ENCODE measurements at regions not wholly inside any gene's neighbourhood (a gene's known extent, or its start where the extent isn't known, plus 50 kb on each side); places are given as distances from the start of the nearest gene placed in this dataset.

DNA sequence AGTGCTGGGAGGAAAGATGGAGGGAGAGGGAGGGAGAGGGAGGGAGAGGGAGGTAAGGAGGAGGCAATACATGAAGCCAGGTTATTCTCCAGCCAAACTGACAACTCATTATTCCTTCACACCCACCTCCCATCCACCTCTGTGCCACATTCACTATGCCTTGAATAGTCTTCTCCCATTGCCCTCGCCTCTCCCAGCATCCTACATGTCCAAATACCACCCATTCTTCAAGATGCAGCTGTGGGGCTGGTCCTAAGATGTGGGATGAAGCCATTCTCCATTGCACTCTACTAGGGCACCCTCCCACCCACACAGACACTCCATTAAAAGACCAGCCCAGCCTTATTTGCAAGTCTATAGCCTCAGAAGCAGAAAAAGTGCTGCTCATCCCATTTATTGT is 165.8 kb downstream of the RRAGC start:
- no peak for DNase-seq
- H3K27me3 Mint-ChIP-seq (ENCODE audit: low read depth): peaks cover 34% of the 10 kb centered on the region
- H3K4me1 Mint-ChIP-seq (ENCODE audit: low read depth): no peaks in the 10 kb centered on the region
- H3K4me3 Mint-ChIP-seq: no peak overlapping the region
- no peak overlapping the region for H3K27ac Mint-ChIP-seq
- ATAC-seq (replicated peaks in 1 of 2): no peak
- peaks cover 0 to 2% of the 10 kb centered on the region in 2 donors for H3K9me3 Mint-ChIP-seq
- H3K36me3 Mint-ChIP-seq (ENCODE audit: insufficient read depth in 2 of 2): no peaks in the 10 kb centered on the region

DNA sequence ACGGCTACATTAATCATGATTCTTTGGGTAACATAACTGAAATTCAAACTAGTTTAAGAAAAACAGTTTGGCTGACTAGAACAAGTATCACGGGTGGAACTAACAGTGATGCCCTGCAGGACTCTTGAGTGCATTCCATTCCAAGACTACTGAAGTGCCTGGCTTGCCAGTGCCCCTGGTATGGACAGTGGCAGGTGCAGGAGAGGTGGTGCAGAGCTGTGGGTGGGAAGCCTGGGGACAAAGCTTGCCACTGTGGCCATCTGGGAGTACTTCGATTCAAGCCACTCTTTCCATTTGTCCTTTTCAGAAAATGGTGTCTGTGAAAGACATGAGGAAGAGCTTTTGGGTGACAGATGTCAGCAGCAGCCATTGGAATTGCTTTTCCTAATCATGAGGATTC is 166.5 kb downstream of the RRAGC start:
- Mint-ChIP-seq H3K36me3 (ENCODE audit: insufficient read depth in 2 of 2) (no peaks in the 10 kb centered on the region), H3K27ac (no peak overlapping the region), H3K4me1 (ENCODE audit: low read depth) (no peaks in the 10 kb centered on the region), H3K27me3 (ENCODE audit: low read depth) (peaks cover 40% of the 10 kb centered on the region), H3K9me3 (peaks cover 0 to 2% of the 10 kb centered on the region in 2 donors), H3K4me3 (no peak overlapping the region)
- ATAC-seq (replicated peaks in 1 of 2) (no peak), DNase-seq (no peak)

DNA sequence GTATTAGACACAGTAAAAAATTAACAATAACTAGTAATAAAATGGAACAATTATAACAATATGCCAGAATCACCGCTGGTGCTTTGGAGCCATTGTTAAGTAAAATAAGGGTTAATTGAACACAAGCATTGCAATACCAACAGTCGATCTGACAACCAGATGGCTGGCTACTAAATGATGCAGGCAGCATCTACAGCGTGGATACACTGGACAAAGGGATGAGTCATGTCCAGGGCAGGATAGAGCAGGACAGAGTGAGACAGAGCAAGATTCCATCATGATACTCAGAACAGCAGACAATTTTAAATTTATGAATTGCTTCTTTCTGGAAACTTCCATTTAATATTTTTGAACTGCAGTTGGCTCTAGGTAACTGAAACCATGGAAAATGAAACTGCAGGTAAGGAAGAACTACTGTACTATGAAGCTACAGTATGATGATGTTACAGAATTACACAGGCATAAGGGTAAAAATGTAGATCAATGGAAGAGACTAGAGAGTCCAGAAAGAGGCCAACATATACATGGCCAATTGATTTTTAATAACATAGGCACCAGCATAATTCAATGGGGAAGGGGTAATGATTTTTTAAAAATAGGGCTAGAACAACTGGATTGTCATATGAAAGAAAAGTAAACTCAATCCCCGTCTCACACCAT is 168.7 kb downstream of the RRAGC start:
- ATAC-seq (replicated peaks in 1 of 2) (no peak), DNase-seq (no peak)
- no peak overlapping the region for H3K27ac Mint-ChIP-seq
- H3K36me3 Mint-ChIP-seq (ENCODE audit: insufficient read depth in 2 of 2): no peaks in the 10 kb centered on the region
- H3K27me3 Mint-ChIP-seq (ENCODE audit: low read depth): peaks cover 53% of the 10 kb centered on the region
- no peaks in the 10 kb centered on the region for H3K4me1 Mint-ChIP-seq (ENCODE audit: low read depth)
- H3K9me3 Mint-ChIP-seq: peaks cover 0 to 2% of the 10 kb centered on the region in 2 donors
- H3K4me3 Mint-ChIP-seq: no peak overlapping the region

DNA sequence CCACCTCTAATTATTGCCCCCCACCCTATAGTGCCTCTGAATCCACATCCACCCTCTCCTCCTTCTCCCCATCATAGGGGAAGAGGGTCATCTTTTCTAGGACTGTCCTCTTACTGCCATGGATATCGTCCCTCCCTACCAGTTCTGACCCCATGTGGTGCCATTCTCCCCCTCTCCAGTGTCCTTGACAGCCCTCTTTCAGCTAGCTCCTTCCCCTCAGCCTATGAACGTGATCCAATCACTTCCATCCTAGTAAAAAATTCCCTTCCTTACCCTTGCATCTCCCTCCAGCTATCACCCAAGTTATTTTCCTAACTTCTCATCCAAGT is 172.7 kb downstream of the RRAGC start:
- no peak overlapping the region for H3K4me3 Mint-ChIP-seq
- DNase-seq (no peak), ATAC-seq (replicated peaks in 1 of 2) (no peak)
- H3K4me1 Mint-ChIP-seq (ENCODE audit: low read depth): no peaks in the 10 kb centered on the region
- no peaks in the 10 kb centered on the region for H3K36me3 Mint-ChIP-seq (ENCODE audit: insufficient read depth in 2 of 2)
- no peak overlapping the region for H3K27ac Mint-ChIP-seq
- peaks cover 40% of the 10 kb centered on the region for H3K27me3 Mint-ChIP-seq (ENCODE audit: low read depth)
- H3K9me3 Mint-ChIP-seq: peaks cover 0 to 2% of the 10 kb centered on the region in 2 donors

DNA sequence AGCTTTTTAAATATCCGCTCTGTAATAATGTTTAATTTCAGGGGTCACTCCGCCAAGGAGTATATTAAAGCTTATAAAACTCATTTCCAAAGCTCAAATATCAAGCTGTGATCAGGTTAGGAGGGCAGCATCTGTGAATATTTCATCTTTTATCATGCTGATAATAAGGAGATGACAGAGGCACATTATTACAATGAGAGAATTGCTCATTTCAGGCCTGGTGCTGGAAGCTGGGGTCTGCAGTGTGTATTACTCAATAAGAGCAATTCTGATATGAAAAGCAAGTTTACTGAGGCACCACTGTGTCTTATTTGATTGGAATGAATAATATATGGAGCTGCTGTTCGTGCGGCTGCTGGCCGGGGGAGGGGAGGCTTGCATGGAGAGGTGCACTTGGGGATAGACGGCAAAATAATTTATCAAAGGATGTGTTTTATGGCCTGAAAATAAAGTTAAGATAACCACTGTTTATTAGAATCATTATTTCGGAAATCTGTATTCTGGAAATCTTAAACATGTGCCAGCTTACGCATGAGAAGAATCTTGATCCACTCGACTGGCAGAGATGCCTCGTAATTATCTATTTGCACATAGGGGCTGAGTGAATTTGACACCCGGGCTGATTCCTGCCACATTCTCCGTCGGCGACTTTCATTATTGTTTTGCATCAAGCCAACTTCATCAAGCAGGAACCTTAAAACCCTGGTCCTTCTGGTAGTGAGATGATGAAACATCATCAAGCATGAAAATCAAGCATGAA is 173.2 kb downstream of the RRAGC start:
- ATAC-seq (replicated peaks in 1 of 2): no peak
- DNase-seq: no peak
- H3K27ac Mint-ChIP-seq: no peak overlapping the region
- peaks cover 38% of the 10 kb centered on the region for H3K27me3 Mint-ChIP-seq (ENCODE audit: low read depth)
- no peak overlapping the region for H3K4me3 Mint-ChIP-seq
- H3K36me3 Mint-ChIP-seq (ENCODE audit: insufficient read depth in 2 of 2): no peaks in the 10 kb centered on the region
- H3K4me1 Mint-ChIP-seq (ENCODE audit: low read depth): no peaks in the 10 kb centered on the region
- peaks cover 0 to 2% of the 10 kb centered on the region in 2 donors for H3K9me3 Mint-ChIP-seq

DNA sequence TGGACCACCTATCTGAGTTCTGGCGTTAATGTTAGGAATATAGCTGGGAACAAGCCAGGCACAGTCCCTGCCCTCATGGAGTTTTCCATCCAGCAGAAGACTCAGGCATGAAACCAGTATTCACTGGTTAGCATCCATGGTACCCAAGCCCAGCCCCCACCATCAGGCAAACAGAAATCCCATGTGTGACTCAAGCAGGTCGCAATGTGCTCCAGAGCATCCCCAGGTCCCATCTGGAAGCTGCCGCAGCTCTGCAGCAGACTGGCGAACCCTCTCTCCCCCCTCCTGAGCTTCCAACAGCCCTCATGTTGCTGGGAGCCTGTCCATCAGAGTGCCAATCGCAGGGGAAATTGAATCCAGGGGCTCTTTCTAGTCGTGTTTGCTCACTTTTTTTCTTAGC is 174.2 kb downstream of the RRAGC start:
- H3K4me1 Mint-ChIP-seq (ENCODE audit: low read depth): no peaks in the 10 kb centered on the region
- peaks cover 29% of the 10 kb centered on the region for H3K27me3 Mint-ChIP-seq (ENCODE audit: low read depth)
- H3K9me3 Mint-ChIP-seq: no peaks in the 10 kb centered on the region
- DNase-seq (no peak), ATAC-seq (replicated peaks in 1 of 2) (no peak)
- H3K36me3 Mint-ChIP-seq (ENCODE audit: insufficient read depth in 2 of 2): no peaks in the 10 kb centered on the region
- H3K4me3 Mint-ChIP-seq: no peak overlapping the region
- no peak overlapping the region for H3K27ac Mint-ChIP-seq

DNA sequence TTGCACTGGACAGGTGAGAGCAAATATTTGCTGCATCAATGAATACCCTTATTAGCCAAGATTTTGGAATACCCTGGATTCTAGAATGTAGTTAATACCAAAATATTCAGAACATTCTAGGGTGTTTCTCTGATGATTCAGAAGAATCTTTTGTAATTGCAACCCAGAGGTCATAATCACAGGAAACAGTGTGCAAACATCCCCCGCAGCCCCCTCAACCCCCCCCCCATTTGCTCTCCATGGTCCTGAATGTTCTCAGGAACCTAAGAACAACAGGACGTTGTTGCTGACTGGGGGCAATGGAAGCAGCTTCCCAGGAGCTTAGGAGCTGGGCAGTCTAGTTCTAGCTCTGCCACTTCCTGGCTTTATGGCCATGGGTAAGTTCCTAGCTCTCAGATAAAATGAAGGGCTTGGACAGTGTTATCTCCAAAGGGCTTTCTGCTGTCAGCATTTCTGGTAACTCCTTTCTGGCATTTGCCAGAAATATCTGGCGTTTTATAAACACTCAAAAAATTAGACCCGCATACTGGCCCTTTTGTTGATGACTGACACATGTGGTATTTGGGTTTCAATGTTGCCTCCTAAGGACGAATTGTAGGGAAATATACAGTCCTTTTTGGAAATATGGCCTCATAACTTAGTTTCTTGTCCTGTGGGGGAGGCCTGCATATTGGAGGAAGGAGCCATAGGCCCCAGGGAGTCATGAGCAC is 178.6 kb downstream of the RRAGC start:
- DNase-seq (no peak), ATAC-seq (replicated peaks in 1 of 2) (no peak)
- H3K27ac Mint-ChIP-seq: no peak overlapping the region
- H3K4me3 Mint-ChIP-seq: no peak overlapping the region
- H3K9me3 Mint-ChIP-seq: no peaks in the 10 kb centered on the region
- H3K4me1 Mint-ChIP-seq (ENCODE audit: low read depth): no peaks in the 10 kb centered on the region
- no peaks in the 10 kb centered on the region for H3K36me3 Mint-ChIP-seq (ENCODE audit: insufficient read depth in 2 of 2)
- peaks cover 5% of the 10 kb centered on the region for H3K27me3 Mint-ChIP-seq (ENCODE audit: low read depth)

DNA sequence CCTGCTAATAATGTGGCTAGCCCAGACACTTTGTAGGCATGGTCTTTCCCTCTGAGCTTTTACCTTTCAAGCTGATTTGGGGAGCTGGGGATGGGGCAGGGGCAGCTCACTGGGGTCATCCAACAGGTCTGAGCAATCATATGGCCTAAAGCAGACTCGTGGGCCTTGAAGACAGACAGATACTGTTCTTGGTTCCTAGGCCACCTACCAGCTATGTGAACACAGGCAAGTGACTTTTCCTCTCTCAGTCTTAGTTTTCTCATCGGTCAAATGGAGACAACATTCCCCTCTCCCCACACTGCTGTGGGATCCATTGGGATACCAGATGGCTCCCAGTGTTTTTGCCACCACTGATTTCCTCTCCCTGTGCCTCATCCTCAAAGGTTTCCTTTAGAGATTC is 181.8 kb downstream of the RRAGC start:
- H3K9me3 Mint-ChIP-seq: no peaks in the 10 kb centered on the region
- no peak for ATAC-seq (replicated peaks in 1 of 2)
- no peak overlapping the region for H3K4me3 Mint-ChIP-seq

DNA sequence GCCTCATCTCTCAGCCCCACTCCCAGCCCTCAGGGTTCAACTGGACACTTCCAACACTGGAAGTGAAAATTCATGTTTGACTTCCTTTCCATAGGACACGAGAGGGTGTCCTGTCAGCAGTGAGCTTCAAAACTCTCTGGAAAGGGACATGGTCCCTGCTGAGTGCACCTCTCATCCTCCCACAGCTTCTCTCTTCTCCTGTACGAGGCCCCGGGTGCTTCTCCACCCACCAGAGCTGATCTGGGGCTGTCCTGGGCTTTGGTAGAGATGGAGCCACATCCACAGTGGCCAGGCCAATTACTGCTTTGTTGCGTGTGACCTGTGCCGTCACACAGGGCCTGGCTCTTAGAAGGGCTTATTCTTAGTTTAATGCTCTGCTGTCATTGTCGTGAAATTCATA is 182.3 kb downstream of the RRAGC start:
- H3K4me3 Mint-ChIP-seq: no peak overlapping the region
- no peaks in the 10 kb centered on the region for H3K36me3 Mint-ChIP-seq (ENCODE audit: insufficient read depth in 2 of 2)
- no peak overlapping the region for H3K27ac Mint-ChIP-seq
- peaks cover 10% of the 10 kb centered on the region for H3K27me3 Mint-ChIP-seq (ENCODE audit: low read depth)
- no peaks in the 10 kb centered on the region for H3K9me3 Mint-ChIP-seq
- ATAC-seq (replicated peaks in 1 of 2): no peak
- DNase-seq: no peak
- H3K4me1 Mint-ChIP-seq (ENCODE audit: low read depth): no peaks in the 10 kb centered on the region

More for the DNA sequence above, 181.8 kb downstream of the RRAGC start:
- DNase-seq: no peak
- Mint-ChIP-seq H3K27ac (no peak overlapping the region), H3K27me3 (ENCODE audit: low read depth) (peaks cover 10% of the 10 kb centered on the region), H3K4me1 (ENCODE audit: low read depth) (no peaks in the 10 kb centered on the region), H3K36me3 (ENCODE audit: insufficient read depth in 2 of 2) (no peaks in the 10 kb centered on the region)

DNA sequence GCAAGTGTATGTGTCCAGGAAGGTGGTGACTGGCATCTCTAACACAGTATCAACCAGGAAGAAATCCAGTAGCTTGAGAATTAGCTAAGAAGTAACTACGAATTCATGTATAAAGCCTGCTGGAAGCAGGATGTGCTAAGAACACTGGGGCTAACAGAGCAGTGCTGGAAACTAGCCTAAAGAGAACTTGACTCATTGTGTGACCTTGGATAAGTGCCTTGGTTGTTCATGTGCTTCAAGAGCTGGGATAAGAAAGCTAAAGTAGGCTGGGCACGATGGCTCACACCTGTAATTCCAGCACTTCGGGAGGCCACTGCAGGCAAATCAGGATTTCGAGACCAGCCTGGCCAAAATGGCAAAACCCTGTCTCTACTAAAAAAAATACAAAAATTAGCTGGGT is 186.9 kb downstream of the RRAGC start:
- Mint-ChIP-seq H3K4me1 (ENCODE audit: low read depth) (no peaks in the 10 kb centered on the region), H3K4me3 (no peak overlapping the region), H3K27ac (no peak overlapping the region), H3K9me3 (no peaks in the 10 kb centered on the region), H3K27me3 (ENCODE audit: low read depth) (peaks cover 26% of the 10 kb centered on the region), H3K36me3 (ENCODE audit: insufficient read depth in 2 of 2) (no peaks in the 10 kb centered on the region)
- ATAC-seq (replicated peaks in 1 of 2): no peak
- DNase-seq: no peak

DNA sequence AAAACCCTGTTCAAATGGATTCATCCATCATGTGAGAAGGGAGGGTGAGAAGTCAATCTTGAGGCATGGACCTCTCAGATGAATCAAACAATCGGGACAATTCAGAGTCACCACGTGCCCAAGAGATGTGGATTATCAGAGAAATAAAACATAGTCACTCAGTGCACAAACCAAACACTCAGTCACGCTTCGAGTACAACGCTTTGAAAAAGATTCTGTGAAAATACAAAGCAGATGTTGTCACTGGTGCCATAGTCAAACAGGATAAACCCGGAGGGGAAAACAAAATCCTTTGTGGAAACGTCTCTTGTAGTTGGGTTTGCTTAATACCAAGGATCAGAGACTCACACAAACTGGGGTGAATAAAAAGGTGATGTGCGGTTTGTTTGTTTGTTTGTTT is 188.4 kb downstream of the RRAGC start:
- no peak for DNase-seq
- H3K4me3 Mint-ChIP-seq: no peak overlapping the region
- H3K9me3 Mint-ChIP-seq: no peaks in the 10 kb centered on the region
- H3K27ac Mint-ChIP-seq: no peak overlapping the region
- no peak for ATAC-seq (replicated peaks in 1 of 2)
- no peaks in the 10 kb centered on the region for H3K4me1 Mint-ChIP-seq (ENCODE audit: low read depth)
- no peaks in the 10 kb centered on the region for H3K36me3 Mint-ChIP-seq (ENCODE audit: insufficient read depth in 2 of 2)
- peaks cover 26% of the 10 kb centered on the region for H3K27me3 Mint-ChIP-seq (ENCODE audit: low read depth)

DNA sequence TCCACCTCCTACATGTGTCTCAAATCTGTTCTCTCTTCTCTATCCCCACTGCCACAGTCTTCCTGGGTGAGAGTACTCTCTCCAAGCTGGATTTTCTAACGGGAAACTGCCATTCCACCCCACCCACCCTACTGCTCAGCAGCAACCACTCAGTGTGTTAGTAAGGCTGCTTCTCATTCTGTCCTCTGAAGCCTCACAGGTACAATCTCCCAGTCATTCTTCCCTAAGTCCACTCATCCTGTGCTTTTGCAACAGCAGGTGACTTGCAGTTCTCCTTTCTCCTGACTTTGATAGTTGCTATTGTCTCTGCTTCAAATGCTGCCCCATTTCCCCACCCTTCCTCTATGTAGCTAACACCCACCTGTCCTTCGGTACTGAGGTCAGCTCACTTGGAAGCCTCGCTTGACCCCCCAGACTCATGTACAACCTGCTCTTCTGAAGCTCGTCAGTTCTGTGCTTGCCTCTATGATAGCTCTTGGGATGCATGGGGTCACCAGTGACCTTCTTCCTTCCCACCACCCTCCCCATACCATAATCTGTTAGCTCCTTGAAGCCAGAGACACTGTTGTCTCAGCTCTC is 188.9 kb downstream of the RRAGC start:
- H3K27ac Mint-ChIP-seq: no peak overlapping the region

DNA sequence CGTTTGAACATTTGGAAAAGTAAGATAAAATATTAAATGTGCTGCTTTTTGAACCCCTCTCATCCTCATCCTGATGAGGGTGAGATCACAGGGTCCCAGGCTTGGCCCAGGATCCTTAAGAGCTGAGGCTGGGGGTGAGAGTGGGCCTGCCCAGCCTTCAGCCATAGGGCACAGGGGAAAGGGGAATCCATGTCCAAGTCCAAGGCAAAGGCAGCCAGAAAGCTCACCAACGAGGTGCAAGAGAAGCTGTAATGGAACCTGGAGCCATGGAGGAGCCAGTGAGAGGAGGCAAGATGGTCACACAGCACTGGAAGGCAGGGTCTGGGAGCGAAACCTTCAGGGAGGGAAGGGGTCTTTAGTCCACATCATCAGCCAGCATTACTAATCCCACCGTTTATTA is 191.9 kb downstream of the RRAGC start:
- H3K4me1 Mint-ChIP-seq (ENCODE audit: low read depth): no peaks in the 10 kb centered on the region
- no peak overlapping the region for H3K4me3 Mint-ChIP-seq
- no peak for DNase-seq
- no peak overlapping the region for H3K27ac Mint-ChIP-seq
- H3K36me3 Mint-ChIP-seq (ENCODE audit: insufficient read depth in 2 of 2): peaks cover 1 to 2% of the 10 kb centered on the region in 2 donors
- peaks cover 36% of the 10 kb centered on the region for H3K27me3 Mint-ChIP-seq (ENCODE audit: low read depth)
- ATAC-seq (replicated peaks in 1 of 2): no peak
- H3K9me3 Mint-ChIP-seq: peaks cover 2 to 4% of the 10 kb centered on the region in 2 donors

More for the DNA sequence above, 188.9 kb downstream of the RRAGC start:
- Mint-ChIP-seq H3K27me3 (ENCODE audit: low read depth) (peaks cover 24% of the 10 kb centered on the region), H3K9me3 (no peaks in the 10 kb centered on the region), H3K4me3 (no peak overlapping the region), H3K4me1 (ENCODE audit: low read depth) (no peaks in the 10 kb centered on the region), H3K36me3 (ENCODE audit: insufficient read depth in 2 of 2) (peaks cover 0 to 1% of the 10 kb centered on the region in 2 donors)
- no peak for DNase-seq
- no peak for ATAC-seq (replicated peaks in 1 of 2)

All from activated T-cell treated with anti-CD3 and anti-CD28 coated beads, Interleukin-2, amount 50 U/mL, for 72 hours (primary cell).